ENCODE measurements at regions not wholly inside any gene's neighbourhood (a gene's known extent, or its start where the extent isn't known, plus 50 kb on each side); places are given as distances from the start of the nearest gene placed in this dataset.
"Not testable (repeated sequence)": the region's sequence is repeated elsewhere in the genome, so short reads cannot be mapped to it uniquely, and the experiment has no call there.

DNA sequence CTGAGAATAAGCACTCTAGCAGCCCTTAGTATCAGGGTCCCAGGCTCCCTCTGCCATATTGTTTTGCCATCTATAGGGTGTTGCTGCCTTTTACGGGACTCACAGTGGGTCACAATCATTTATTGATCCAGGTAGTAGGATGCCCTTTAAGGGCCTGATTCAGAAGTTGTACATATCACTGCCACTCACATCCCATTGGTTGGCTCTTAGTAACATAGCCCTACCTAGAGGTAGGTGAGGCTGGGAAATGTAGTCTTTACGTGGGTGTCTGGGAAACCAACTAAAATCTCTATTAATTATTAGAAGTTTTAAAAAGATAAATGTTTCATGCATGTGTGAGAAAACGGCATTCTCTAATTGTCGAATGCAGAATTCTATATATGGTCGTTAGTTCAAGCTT, 78.8 kb upstream of the ATP5PO start:
- TF ChIP-seq, protein P1, sequence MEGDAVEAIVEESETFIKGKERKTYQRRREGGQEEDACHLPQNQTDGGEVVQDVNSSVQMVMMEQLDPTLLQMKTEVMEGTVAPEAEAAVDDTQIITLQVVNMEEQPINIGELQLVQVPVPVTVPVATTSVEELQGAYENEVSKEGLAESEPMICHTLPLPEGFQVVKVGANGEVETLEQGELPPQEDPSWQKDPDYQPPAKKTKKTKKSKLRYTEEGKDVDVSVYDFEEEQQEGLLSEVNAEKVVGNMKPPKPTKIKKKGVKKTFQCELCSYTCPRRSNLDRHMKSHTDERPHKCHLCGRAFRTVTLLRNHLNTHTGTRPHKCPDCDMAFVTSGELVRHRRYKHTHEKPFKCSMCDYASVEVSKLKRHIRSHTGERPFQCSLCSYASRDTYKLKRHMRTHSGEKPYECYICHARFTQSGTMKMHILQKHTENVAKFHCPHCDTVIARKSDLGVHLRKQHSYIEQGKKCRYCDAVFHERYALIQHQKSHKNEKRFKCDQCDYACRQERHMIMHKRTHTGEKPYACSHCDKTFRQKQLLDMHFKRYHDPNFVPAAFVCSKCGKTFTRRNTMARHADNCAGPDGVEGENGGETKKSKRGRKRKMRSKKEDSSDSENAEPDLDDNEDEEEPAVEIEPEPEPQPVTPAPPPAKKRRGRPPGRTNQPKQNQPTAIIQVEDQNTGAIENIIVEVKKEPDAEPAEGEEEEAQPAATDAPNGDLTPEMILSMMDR (IDR thresholded peaks at IDR 0.05), result no peak
- no peak for DNase-seq (ENCODE audit: low spot score)
- ATAC-seq (ENCODE audit: low FRiP score), result no peak

DNA sequence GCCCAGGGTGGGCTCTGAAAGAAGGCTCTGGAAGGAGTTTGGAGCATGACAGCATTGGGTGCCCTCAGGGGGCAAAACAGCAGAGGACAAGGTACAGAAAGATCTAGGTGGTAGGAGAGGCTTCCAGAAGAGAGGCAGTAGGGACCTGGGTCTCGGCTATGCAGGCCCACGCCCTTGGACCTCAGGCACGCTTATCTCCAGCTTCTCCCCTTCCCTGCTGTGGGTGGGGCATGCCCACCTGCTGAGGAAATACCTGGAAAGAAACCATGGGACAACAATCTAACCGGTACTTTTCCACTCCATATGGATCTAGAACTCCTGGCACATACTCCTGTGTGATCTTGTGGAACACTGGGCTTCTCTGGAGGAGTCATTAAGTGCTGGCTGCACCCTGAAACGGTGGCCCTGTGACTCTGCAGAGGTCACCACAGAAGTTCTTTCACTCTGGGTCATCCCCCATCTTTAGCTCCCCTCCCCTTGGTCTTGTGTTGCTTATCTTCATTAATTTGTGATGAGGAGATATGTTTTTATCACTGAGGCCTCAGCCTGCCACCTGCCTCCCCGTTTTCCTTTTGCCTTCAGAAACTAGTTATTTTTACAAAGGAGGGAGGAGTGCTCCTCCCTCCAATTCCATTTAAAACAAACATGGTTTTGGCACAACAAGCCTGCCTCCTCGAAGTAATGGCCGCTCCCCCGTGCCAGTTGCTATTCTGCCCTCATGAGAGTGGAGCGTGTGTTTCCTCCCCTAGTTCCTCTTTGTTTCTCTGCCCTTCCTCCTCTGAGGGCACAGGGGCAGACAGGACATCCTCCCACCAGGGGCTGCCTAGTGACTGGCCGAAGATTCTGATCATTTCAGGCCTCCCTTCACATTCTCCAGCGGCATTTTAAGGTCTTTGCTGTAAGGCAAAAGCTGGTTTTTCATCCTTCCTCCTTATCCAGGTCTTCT, 78.0 kb upstream of the ATP5PO start:
- TF ChIP-seq, protein P1 (IDR thresholded peaks at IDR 0.05), result no peak
- DNase-seq (ENCODE audit: low spot score), result no peak
- no peak for ATAC-seq (ENCODE audit: low FRiP score)

DNA sequence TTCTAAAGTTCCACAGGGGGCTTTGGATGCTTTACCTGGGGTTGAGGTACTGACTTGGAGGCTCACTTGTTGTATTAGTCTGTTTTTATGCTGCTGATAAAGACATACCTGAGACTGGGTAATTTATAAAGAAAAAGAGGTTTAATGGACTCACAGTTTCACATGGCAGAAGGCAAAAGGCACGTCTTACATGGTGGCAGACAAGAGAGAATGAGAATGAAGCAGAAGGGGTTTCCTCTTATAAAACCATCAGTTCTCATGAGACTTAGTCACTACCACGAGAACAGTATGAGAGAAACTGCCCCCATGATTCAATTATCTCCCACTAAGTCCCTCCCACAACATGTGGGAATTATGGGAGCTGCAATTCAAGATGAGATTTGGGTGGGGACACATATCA, 76.8 kb upstream of the ATP5PO start:
- not testable (repeated sequence) for DNase-seq (ENCODE audit: low spot score); ATAC-seq (ENCODE audit: low FRiP score)

DNA sequence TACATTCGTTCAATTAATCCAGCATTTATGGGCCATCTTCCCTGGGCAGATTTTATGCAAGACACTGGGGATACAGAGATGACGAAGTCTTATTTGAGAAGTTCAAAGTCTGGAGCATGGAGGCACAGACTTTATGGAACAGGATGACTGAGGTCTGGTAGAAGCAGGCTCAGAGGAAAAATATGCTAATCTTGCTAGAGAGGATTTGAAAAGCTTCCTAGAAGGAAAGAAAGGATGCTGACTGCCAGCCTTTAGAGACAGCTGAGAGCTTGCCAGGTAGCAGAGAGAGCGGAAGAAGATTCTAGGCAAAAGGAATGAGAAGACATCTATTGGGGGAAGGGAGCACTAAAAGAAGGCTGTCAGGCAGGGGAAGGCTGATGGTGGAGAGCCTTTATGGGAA, 75.5 kb upstream of the ATP5PO start:
- TF ChIP-seq, protein P1 (IDR thresholded peaks at IDR 0.05), result no peak
- no peak for DNase-seq (ENCODE audit: low spot score)
- ATAC-seq (ENCODE audit: low FRiP score), result no peak

DNA sequence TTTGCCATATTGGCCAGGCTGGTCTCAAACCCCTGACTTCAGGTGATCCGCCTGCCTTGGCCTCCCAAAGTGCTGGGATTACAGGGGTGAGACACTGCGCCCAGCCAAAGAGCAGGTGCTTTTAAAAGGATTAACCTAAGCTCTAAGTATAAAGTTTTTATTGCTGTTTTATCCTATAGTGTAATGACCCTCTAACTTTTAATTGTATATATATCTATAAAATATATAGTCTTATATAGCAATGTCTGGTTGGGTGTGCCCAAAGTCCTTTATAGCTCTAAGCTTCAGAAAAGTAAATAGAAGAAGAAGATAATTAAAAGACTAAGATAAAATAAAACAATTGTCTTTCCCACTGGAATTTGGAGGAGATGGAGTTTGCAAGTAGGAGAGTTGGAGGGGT, 73.8 kb upstream of the ATP5PO start:
- TF ChIP-seq, protein P1 (IDR thresholded peaks at IDR 0.05), result no peak
- ATAC-seq (ENCODE audit: low FRiP score) (no peak), DNase-seq (ENCODE audit: low spot score) (no peak)

DNA sequence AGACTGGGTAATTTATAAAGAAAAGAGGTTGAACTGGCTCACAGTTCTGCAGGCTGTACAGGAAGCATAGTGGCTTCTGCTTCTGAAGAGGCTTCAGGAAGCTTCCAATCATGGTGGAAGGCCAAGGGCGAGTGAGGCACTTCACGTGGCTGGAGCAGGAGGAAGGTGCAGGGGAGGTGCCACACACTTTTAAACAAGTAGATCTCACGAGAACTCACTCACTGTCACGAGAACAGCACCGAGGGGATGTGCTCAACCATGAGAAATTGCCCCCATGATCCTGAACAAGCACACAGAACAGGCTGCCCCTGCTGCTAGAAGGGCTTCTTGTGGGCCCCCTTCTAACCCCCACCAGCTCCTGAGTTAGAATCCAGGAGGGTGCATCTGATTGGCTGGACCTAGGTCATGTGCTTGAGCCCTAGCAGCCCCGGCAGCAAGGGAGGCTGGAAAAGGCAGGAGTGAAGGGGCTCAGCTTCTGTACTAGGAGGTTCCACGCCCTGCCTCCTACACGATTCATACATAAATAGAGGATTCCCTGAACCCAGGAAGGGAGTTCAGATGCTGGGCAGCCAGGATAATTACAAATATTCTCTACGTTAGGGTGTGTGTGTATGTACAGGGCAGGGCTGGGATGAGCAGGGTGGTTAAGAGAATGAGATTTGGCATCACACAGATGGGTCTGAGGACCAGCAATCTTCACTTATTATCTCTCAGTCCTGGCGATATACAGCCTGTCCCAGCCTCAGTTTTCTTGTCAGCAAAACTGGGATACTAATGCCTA, 72.8 kb upstream of the ATP5PO start:
- ATAC-seq (ENCODE audit: low FRiP score), result no peak
- TF ChIP-seq, protein P1 (IDR thresholded peaks at IDR 0.05), result no peak
- no peak for DNase-seq (ENCODE audit: low spot score)

DNA sequence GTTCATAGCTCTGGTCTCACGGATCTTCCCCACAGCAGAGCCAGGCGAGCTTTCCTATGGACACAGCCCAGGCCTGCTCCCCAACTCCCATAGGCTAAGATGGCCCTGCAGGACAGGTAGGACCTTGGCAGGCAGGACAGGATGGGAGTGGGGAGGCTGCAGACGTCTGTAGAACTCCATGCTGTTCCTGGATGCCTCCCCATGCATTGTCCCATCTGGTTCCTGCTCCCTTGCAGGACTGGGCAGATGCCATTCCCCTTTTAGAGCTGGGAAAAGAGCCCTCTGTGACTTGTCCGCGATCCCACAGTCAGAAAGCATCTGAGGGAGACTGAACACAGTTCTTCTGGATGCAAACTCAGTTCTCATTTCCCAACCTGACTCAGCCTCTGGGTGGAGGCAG, 71.9 kb upstream of the ATP5PO start:
- DNase-seq (ENCODE audit: low spot score), result no peak
- ATAC-seq (ENCODE audit: low FRiP score), result no peak
- TF ChIP-seq, protein P1 (IDR thresholded peaks at IDR 0.05), result no peak
